AG04450 (cell line): ENCODE measurements at regions not wholly inside any gene's neighbourhood (a gene's known extent, or its start where the extent isn't known, plus 50 kb on each side); places are given as distances from the start of the nearest gene placed in this dataset.

Experiments
- CTCF ChIA-PET: fragments of 300-600, 350-600 bp; formaldehyde crosslinking; extraction: SDS; loops from one replicate; lab custom pipeline; 2022; ENCODE audit warnings: antibody characterized with exemption, inconsistent platforms; lab: Charles Lee
- POLR2A ChIA-PET: fragments of 350-600 bp; formaldehyde crosslinking; extraction: SDS; loops from one replicate; lab custom pipeline; 2021; ENCODE audit warnings: antibody characterized with exemption, inconsistent platforms; lab: Yijun Ruan, JAX
- DNase-seq: peaks from one replicate; pipeline ENCODE4 v3.0.0-alpha.2; 2011; ENCODE audit warnings: low read depth, low spot score
- H3K27ac ChIP-seq: one replicate; pipeline ENCODE4 v1.5.1; 2012; ENCODE audit warnings: low read depth, low read length, control low read depth
- H3K27me3 ChIP-seq: one replicate; pipeline ENCODE4 v1.6.0; 2012; ENCODE audit warnings: low read length; ENCODE audit not compliant: control insufficient read depth, insufficient read depth
- H3K4me3 ChIP-seq: 2 replicates; pipeline ENCODE4 v1.5.1; 2011; ENCODE audit warnings: mild to moderate bottlenecking, low read depth, low read length, control low read depth
- H3K9me3 ChIP-seq: 2 replicates; pipeline ENCODE4 v1.5.1; 2012; ENCODE audit warnings: low read length; ENCODE audit not compliant: control insufficient read depth, insufficient read depth
- CTCF ChIP-seq: IDR thresholded peaks from 2 replicates; pipeline ENCODE4 v1.5.1; 2011; ENCODE audit warnings: low read depth, low read length, control low read depth, inconsistent platforms

GRCh38 chr5:164376843-164377242 lies 871.4 kb downstream of the MAT2B start:
- DNase-seq = no peak
- no peak overlapping the region for H3K4me3 ChIP-seq
- no peaks in the 10 kb centered on the region for H3K9me3 ChIP-seq
- no peaks in the 10 kb centered on the region for H3K27me3 ChIP-seq
- CTCF ChIA-PET = no interaction called here
- H3K27ac ChIP-seq = no peak overlapping the region
- POLR2A ChIA-PET = no interaction called here
- TF ChIP-seq CTCF = no peak

DNA sequence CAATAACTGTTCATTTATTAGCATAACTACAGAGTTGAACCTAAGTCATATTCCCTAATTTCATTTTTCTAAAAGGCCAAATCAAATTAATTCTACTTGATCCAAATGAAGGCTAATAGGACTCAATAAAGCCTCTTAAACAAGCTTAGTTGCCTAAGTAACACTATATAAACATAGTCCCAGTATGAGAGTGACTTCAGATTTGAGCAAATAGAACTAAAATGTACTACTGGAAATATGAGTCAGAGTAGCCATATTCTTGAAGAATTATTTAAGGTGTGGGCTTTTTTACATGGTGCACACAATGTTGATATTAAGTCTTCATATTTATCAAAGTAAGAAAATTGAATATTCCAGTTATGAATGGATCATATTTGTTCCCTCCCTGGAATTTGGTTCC lies 872.3 kb downstream of the MAT2B start:
- CTCF ChIA-PET = no interaction called here
- POLR2A ChIA-PET = no interaction called here

GRCh38 chr5:164383662-164384061 lies 878.2 kb downstream of the MAT2B start:
- ChIA-PET POLR2A (no interaction called here), CTCF (no interaction called here)

More for the DNA sequence above, 872.3 kb downstream of the MAT2B start:
- Histone ChIP-seq H3K9me3 (no peaks in the 10 kb centered on the region), H3K27ac (no peak overlapping the region), H3K4me3 (no peak overlapping the region), H3K27me3 (no peaks in the 10 kb centered on the region)
- DNase-seq = no peak
- TF ChIP-seq CTCF = no peak

DNA sequence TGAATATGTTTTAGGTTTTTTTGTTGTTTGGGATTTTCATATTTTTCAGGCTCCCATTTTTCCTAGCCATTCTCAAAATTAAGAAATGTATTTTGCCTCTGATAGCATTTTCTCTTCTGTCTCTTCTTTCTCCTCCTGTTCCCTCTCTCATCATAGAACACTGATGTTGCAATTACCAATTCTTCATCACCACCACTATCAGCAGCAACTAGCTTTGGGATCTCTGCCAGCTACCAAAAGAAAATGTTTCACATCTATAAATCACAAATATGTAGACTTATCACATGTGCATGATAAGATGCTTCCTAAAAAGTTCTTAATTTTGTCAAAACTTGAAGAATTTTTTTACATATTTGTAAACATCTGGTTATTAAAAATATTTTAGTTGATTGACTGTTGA lies 887.1 kb downstream of the MAT2B start:
- DNase-seq = no peak
- CTCF ChIA-PET = no interaction called here

More at GRCh38 chr5:164383662-164384061, 878.2 kb downstream of the MAT2B start:
- no peak for TF ChIP-seq CTCF
- no peaks in the 10 kb centered on the region for H3K9me3 ChIP-seq
- no peak for DNase-seq
- no peak overlapping the region for H3K27ac ChIP-seq
- H3K27me3 ChIP-seq = no peaks in the 10 kb centered on the region
- no peak overlapping the region for H3K4me3 ChIP-seq

DNA sequence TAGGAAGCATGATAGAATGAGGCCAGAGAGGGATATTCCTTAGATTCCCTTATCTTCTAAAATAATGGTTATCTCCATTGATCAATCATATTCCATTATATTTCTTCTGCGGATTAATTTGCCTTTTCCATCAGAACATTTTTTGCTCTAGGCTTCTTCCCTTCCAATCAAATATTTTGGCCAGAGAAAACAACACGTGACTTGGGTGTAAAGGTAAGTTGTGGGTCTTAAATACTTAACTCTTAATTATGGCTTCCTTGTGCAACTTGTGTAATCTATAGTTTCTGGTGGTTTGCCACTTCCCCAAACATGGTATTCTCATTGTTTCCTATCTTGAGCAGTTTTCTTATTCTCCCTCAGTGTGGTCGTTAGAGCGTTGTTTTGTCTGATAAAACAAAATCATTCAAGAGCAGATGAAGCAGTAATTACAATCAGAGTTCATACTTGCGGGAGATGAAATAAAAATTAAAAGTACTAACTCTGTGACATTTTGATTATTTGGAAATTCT lies 889.3 kb downstream of the MAT2B start:
- no peaks in the 10 kb centered on the region for H3K27me3 ChIP-seq
- H3K9me3 ChIP-seq = no peaks in the 10 kb centered on the region
- no peak overlapping the region for H3K27ac ChIP-seq
- no peak overlapping the region for H3K4me3 ChIP-seq
- CTCF ChIA-PET = no interaction called here
- POLR2A ChIA-PET = no interaction called here
- DNase-seq = no peak
- no peak for TF ChIP-seq CTCF

More for the DNA sequence above, 887.1 kb downstream of the MAT2B start:
- Histone ChIP-seq H3K9me3 (no peaks in the 10 kb centered on the region), H3K4me3 (no peak overlapping the region), H3K27ac (no peak overlapping the region), H3K27me3 (no peaks in the 10 kb centered on the region)
- no peak for TF ChIP-seq CTCF
- POLR2A ChIA-PET = no interaction called here
